Hematopoietic multipotent progenitor cell treated with erythropoietin and hydrocortisone succinate and interleukin-3 and kit ligand, for 6 days (in vitro differentiated cells): ENCODE measurements at regions not wholly inside any gene's neighbourhood (a gene's known extent, or its start where the extent isn't known, plus 50 kb on each side); places are given as distances from the start of the nearest gene placed in this dataset.
"Not testable (repeated sequence)": the region's sequence is repeated elsewhere in the genome, so short reads cannot be mapped to it uniquely, and the experiment has no call there.

Experiments
- DNase-seq: peaks from one replicate; pipeline ENCODE4 v3.0.0-alpha.2; 2015

GRCh38 chr3:59496250-59496649 lies 446.4 kb upstream of the CFAP20DC start:
- DNase-seq = no peak

DNA sequence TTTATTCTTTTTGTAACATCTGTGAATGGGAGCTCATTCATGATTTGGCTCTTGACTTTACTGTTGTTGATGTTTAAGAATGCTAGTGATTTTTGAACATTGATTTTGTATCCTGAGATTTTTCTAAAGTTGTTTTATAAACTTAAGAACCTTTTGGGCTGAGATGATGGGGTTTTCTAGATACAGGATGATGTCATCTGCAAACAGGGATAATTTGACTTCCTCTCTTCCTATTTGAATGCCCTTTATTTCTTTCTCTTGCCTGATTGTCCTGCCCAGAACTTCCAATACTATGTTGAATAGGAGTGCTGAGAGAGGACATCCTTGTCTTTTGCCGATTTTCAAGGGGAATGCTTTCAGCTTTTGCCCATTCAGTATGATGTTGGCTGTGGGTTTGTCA lies 445.1 kb upstream of the CFAP20DC start:
- not testable (repeated sequence) for DNase-seq

DNA sequence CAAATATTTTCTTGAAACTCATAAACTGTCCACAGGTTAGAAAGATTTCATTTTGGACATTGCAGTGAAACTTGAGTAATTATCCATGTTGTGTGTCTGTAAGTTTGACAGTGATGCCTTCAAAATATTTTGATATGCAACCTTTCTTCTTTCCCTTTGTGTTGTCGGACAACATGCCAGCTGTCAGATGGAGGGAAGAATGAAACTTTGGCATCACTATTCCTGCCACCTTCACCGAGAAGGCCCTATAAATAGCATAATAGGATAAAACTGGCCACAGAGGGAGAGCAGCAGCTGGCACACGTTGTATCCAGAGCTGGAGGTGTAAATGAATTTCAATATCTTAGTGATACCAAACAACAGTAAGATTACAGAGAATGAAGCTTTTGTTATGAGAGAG lies 436.7 kb upstream of the CFAP20DC start:
- DNase-seq = no peak

DNA sequence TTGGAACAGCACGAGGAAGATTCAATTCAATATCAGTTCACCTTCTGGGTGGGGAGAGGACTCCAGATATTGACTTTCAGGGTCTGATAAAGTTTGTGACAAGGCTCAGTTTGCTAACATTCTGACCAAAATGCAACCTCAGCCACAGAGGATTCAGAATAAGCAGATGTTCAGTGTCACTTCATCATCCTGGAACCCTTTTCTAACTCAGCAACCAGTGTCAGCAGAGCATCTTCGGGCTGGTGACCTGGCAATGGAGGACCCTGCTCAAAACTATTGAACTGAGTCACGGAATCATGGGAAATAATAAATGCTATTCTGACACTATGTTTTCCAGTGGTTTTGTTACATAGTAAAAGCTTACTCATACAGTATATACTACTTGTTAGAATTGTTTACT lies 433.4 kb upstream of the CFAP20DC start:
- no peak for DNase-seq

DNA sequence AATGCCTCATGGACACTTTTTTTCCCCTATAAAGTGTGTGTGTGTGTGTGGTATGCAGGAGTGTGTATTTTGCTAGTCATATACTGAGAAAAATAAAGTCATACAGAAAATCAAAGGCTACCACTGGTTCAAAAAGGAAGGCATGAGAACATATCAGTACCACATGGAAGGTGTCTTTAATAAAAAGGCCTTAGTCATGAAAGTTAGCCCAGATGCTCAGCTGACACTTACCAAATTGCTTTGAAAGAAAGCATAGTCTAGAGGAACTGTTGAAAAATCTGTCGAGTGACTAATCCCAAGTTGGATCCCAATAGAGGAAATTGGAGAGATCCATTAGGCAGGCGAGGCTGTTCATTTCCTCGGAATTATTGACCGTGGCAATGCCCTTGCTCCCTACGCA lies 432.9 kb upstream of the CFAP20DC start:
- DNase-seq = no peak

GRCh38 chr3:59481776-59482400 lies 432.1 kb upstream of the CFAP20DC start:
- DNase-seq = no peak

DNA sequence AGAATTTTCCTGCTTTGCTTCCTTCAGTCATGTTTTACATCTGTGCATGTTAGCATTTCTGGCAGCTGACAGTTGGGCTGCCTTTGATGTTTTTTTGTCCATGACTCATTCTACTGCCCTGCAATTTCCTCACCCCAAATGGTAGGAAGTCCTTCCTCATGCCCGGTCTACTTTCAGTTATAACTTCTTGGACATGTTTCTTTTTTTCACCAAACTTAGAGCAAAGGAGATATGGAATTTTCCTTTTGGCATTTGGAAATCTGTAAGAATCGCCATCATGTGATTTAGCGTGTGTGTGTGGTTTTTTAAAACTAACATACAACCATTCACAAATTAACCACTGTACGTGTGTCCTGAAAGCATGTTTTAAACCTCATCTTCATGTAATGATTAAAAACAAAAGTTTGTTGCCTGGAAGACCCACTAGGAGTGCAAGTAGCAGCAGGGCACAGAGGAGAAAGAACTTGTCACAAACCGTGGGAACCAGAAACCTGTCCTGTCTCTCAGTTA lies 430.7 kb upstream of the CFAP20DC start:
- DNase-seq = no peak

DNA sequence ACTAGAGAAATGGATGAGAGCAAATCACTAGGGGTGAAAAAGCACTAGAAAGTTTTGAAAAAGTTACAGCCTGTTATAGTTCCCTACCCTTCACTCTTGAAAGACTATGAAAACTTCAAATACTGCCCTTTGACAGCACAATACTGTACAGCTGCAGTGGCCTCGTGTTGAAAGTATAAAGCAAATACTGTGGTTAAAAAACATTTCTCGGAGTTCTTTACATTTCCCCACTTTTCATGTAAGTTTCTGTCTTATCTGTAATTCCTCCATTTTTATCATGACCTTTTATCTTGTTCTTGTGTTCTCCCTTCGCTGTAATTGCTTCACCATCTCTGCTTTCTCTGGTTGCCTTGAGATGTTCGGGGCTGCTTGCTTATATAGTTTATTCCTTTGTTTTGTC lies 423.8 kb upstream of the CFAP20DC start:
- peak; percentile 6 for DNase-seq

DNA sequence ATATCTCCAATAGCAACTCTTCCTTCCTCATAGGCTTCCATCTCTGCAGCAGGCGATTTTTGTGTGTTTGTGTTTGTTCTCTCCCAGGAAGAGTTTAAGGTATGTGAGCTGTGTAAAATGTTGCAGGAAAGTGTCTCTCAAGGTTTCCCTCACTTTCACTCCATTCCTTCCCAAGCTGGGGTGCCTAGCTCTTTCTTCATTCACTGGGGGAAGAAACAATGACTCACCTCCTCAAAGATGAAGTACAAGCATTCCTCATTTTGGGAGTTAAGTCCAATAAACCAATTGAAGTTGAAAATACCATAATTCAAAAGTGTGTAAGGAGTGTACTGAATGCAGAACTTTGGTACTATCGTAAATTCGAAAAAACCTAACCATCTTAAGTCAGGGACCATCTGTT lies 422.7 kb upstream of the CFAP20DC start:
- no peak for DNase-seq

- no peak for DNase-seq
Measured at GRCh38 chr3:59469948-59470723, 420.3 kb upstream of the CFAP20DC start.

DNA sequence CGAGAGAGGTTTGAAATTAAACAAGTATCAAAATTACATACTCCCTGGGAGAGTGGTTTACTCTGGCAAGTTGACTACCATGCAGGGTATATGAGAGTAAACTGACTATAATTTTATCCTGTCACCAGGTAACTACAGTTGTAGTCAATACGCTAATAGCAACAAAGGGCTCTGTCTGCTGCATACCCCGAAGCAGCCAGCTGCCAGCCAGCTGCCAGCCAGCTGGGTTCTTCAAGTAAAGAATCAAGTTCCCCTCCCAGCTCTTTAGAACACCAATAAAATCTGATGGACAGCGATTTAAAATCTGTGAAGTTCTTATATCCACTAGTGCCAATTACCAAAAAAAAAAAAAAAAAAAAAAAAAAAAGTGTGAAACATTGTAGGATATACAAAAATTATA lies 417.7 kb upstream of the CFAP20DC start:
- DNase-seq = no peak

GRCh38 chr3:59464187-59464586 lies 414.4 kb upstream of the CFAP20DC start:
- DNase-seq = no peak

DNA sequence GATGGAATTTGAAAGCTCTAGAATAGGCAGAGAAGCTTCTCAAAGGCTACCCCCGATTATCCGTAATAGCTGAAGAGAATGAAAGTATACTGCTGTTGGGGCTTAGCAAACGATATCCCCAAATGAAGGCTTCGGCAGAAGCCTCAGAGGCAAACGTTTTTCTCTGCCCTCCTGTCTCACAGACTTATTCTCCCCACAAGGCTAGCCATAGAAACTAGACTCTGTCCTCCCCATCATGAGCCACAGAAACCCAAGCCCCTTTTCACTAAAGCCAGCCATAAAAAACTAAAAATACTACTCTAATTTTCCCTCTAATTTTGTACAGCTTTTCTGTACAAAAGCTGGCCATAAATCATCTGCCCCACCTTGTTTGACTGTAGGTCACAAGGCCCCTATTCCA lies 413.4 kb upstream of the CFAP20DC start:
- DNase-seq = no peak

DNA sequence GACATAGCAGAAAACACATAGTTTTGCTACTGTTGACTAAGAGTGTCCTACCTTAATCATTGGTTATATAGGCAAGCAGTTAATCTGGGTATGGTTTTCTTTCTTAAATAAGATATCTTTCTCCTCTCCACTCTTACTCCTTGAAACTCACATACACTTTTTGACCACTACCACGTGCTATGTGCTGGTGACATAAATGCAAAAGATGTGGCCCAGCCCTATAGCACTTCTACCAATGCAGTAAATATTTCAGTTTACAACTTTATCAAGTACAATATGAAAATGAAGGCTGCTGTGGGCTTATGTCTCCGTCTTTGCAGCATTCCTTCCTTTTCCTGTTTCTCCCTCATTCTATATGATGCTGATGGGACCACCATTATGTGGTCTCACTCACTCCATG lies 410.2 kb upstream of the CFAP20DC start:
- no peak for DNase-seq

- DNase-seq = no peak
Measured at GRCh38 chr3:59456852-59457485, 407.1 kb upstream of the CFAP20DC start.

DNA sequence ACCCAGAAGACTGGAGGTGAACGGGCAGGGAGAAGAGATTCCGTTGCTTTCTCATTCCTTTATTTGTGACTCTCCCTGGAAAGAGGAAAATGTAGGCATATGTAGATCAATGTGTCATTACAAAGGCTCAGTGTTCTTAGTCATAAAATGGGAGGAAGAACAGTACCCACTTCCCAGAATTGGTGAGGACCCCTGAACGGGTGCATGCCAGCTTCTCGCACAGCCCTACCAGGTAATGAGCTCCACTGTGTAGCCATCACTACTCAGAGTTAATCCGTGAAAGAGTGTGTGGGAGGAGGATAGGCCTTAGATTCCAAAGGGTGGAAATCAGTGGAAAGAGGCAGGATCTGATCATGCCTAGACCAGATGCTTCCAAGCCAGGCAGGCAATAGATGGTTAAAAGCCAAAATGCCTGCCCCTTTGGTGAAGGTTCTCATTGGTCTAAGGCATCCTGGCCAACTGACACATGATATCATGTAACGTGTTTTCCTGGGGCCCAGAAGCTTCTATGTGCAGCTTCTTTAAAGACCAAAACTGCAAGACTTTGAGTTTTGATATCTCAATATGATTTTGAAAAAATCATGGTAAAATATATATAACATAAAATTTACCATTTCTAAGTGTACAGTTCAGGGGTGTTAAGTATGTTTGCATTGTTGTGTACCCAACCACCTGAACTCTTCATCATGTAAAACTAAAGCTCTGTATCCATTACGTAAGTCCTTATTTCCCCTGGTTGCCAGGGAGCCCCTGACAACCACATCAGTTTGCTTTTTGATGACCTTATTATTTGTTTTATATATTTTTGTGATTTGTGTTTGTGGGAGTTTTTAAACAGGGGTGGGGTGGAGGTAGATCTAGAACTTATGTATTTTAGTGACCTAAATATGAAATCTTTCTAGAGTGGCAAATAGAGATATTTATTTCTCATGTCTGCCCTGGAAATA lies 402.2 kb upstream of the CFAP20DC start:
- DNase-seq = no peak

- DNase-seq = peak; percentile 23
Measured at GRCh38 chr3:59450946-59451763, 401.3 kb upstream of the CFAP20DC start.

DNA sequence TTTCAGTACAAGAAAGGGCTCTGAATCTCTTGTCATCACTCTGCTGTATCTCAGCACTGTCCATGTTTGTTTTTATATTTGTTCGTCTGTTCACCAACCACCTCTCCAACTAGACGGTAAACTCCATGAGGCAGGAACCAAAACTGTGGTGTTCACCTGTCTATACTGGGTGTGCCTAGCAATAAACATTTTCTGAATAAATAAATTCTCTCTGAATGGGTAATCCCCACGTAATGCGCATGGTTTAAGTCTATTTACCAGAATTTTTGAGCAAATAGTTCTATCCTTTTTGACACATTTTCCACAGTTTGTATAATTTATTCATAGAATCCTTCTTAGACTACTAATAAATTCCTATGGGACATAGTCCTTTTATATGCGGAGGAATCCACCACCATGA lies 400.6 kb upstream of the CFAP20DC start:
- no peak for DNase-seq

GRCh38 chr3:59446775-59447465 lies 397.1 kb upstream of the CFAP20DC start:
- DNase-seq = no peak

GRCh38 chr3:59444676-59445075 lies 394.9 kb upstream of the CFAP20DC start:
- no peak for DNase-seq

DNA sequence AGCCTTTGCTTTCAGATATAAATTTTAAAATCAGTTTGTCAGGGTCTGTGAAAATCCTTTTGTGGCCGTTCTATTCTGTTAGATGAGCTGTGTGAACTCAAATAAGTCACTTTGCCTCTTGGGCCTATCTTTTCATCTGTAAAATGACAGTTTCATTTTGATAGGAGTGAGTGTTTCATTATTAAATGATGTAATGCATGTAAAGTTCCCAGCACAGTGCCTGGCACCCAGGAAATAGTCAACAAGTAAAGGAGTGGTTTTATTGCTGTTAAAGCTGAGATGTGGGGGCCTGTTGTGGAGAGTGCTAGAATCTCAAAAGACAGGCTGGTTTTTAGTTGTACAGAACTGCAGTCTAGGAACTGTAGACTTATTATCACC lies 394.5 kb upstream of the CFAP20DC start:
- DNase-seq = no peak
